ENCODE measurements at regions not wholly inside any gene's neighbourhood (a gene's known extent, or its start where the extent isn't known, plus 50 kb on each side); places are given as distances from the start of the nearest gene placed in this dataset.

DNA sequence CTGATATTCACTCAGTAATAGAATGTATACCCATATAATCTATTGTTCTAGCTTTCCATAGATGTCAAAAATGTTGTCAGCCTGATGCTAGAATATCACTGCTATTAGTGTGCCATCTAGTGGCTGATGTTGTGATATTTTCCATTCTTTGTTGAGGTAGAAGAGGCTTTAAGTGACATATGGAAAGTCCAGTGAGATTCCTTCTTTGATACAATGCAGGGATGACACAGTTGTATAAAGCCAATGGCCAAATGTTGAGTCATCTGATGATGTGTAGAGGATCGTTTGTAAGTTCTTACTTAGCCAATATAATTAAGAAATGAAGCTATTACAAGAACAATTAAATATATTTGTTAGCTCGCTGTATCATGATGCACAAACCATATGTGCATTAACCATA is 58.1 kb upstream of the PCED1B start:
- no peak overlapping the region for H3K4ac ChIP-seq (ENCODE audit: low read depth, low read length)
- H3K9me3 ChIP-seq (ENCODE audit: insufficient read depth, low read depth, low read length) = no peaks in the 10 kb centered on the region
- H3K9ac ChIP-seq (ENCODE audit: low read length) = no peak overlapping the region
- peaks cover 0 to 4% of the 10 kb centered on the region in 2 experiments for H3K4me1 ChIP-seq (ENCODE audit: control insufficient read depth in 1 of 2, insufficient read depth in 2 of 2, low read length in 2 of 2)
- peak; percentile 43 to 90 for DNase-seq
- H3K23ac ChIP-seq (ENCODE audit: low read length) = no peak overlapping the region
- H2AK5ac ChIP-seq (ENCODE audit: low read length) = no peak overlapping the region
- no peak overlapping the region for H4K8ac ChIP-seq (ENCODE audit: low read depth, low read length)
- H3K14ac ChIP-seq (ENCODE audit: low read length) = no peak overlapping the region
- no peak overlapping the region for H2BK12ac ChIP-seq (ENCODE audit: low read length)
- H3K18ac ChIP-seq (ENCODE audit: low read length) = no peak overlapping the region
- H3K27ac ChIP-seq (ENCODE audit: low read depth, low read length) = no peak overlapping the region
- no peaks in the 10 kb centered on the region for H3K36me3 ChIP-seq (ENCODE audit: control insufficient read depth in 1 of 2, insufficient read depth in 2 of 2, low read length in 2 of 2)
- H3K79me1 ChIP-seq (ENCODE audit: low read length) = no peaks in the 10 kb centered on the region
- H3K4me3 ChIP-seq (ENCODE audit: low read depth, low read length) = no peak overlapping the region
- H3K4me2 ChIP-seq (ENCODE audit: low read length) = no peak overlapping the region
- no peaks in the 10 kb centered on the region for H3K27me3 ChIP-seq (ENCODE audit: insufficient read depth, low read length)
- H3K79me2 ChIP-seq (ENCODE audit: control insufficient read depth, insufficient read depth, low read length, poor library complexity) = no peaks in the 10 kb centered on the region
- no peak overlapping the region for H2BK120ac ChIP-seq (ENCODE audit: insufficient read depth, low read length, poor library complexity)
- no peak overlapping the region for H2AFZ ChIP-seq (ENCODE audit: insufficient read depth, low read length, poor library complexity)
- H4K12ac ChIP-seq (ENCODE audit: low read depth, low read length) = no peak overlapping the region
- no peak overlapping the region for H2BK5ac ChIP-seq (ENCODE audit: low read depth, low read length, poor library complexity)
- no CpG with 5 or more reads among the region's 2 CpGs for WGBS (ENCODE audit: extremely low coverage, insufficient coverage, insufficient read length)
- no peak overlapping the region for H4K91ac ChIP-seq (ENCODE audit: low read depth, low read length)

DNA sequence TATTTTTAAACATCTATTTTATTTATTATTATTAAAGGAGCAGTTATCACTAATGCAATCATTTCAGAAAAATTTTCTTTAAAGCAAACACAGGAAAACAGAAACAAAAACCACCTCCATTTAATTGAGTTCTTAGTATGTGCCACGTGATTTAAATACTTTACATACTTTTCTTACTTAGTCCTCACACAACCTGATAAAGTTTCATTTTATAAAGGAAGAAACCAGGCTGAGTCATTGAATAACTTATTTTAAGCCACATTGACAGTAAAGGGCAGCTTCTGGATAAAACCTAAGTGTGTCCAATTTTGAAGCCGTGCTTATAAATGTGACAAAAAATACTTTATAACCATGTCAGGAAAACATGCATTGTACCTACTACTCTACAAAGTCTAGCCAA is 57.1 kb upstream of the PCED1B start:
- H2AK5ac ChIP-seq (ENCODE audit: low read length) = no peak overlapping the region
- H3K4me1 ChIP-seq (ENCODE audit: control insufficient read depth in 1 of 2, insufficient read depth in 2 of 2, low read length in 2 of 2) = peaks cover 0 to 4% of the 10 kb centered on the region in 2 experiments
- H3K4me3 ChIP-seq (ENCODE audit: low read depth, low read length) = no peak overlapping the region
- H3K4ac ChIP-seq (ENCODE audit: low read depth, low read length) = no peak overlapping the region
- no peak overlapping the region for H2BK5ac ChIP-seq (ENCODE audit: low read depth, low read length, poor library complexity)
- no peaks in the 10 kb centered on the region for H3K9me3 ChIP-seq (ENCODE audit: insufficient read depth, low read depth, low read length)
- no peak overlapping the region for H2BK120ac ChIP-seq (ENCODE audit: insufficient read depth, low read length, poor library complexity)
- H3K4me2 ChIP-seq (ENCODE audit: low read length) = no peak overlapping the region
- H3K36me3 ChIP-seq (ENCODE audit: control insufficient read depth in 1 of 2, insufficient read depth in 2 of 2, low read length in 2 of 2) = no peaks in the 10 kb centered on the region
- H4K91ac ChIP-seq (ENCODE audit: low read depth, low read length) = no peak overlapping the region
- no peak overlapping the region for H3K14ac ChIP-seq (ENCODE audit: low read length)
- H3K9ac ChIP-seq (ENCODE audit: low read length) = no peak overlapping the region
- H3K23ac ChIP-seq (ENCODE audit: low read length) = no peak overlapping the region
- no peaks in the 10 kb centered on the region for H3K79me2 ChIP-seq (ENCODE audit: control insufficient read depth, insufficient read depth, low read length, poor library complexity)
- H3K27ac ChIP-seq (ENCODE audit: low read depth, low read length) = no peak overlapping the region
- no peak overlapping the region for H3K18ac ChIP-seq (ENCODE audit: low read length)
- WGBS (ENCODE audit: extremely low coverage, insufficient coverage, insufficient read length) = no CpG with 5 or more reads among the region's 2 CpGs
- no peak overlapping the region for H2BK12ac ChIP-seq (ENCODE audit: low read length)
- no peak overlapping the region for H2AFZ ChIP-seq (ENCODE audit: insufficient read depth, low read length, poor library complexity)
- peak in 1 of 2 donors; percentile 23 for DNase-seq
- H3K79me1 ChIP-seq (ENCODE audit: low read length) = no peaks in the 10 kb centered on the region
- no peak overlapping the region for H4K12ac ChIP-seq (ENCODE audit: low read depth, low read length)
- H3K27me3 ChIP-seq (ENCODE audit: insufficient read depth, low read length) = no peaks in the 10 kb centered on the region
- H4K8ac ChIP-seq (ENCODE audit: low read depth, low read length) = no peak overlapping the region

DNA sequence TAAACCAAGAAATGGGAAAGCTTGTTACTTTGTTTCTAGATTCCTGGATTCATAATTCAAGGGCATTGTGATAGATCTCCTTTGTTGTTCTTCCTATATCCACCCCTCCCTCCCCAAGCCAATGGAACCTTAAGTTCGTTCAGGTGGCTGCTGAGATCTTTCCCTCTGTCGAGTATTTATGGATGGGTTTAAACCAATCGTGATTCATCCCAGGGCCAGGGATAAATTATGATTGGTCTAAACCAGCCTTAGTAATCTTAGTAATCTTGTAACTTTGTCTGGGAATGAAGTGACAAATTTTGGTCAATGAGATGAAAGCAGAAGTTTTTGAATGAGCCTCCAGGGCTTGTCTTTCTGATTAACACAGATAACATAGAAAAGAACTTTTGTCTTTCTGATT is 56.1 kb upstream of the PCED1B start:
- H3K9ac ChIP-seq (ENCODE audit: low read length) = no peak overlapping the region
- no peak overlapping the region for H3K14ac ChIP-seq (ENCODE audit: low read length)
- H2BK12ac ChIP-seq (ENCODE audit: low read length) = no peak overlapping the region
- no peak overlapping the region for H3K4me2 ChIP-seq (ENCODE audit: low read length)
- WGBS (ENCODE audit: extremely low coverage, insufficient coverage, insufficient read length) = no CpG with 5 or more reads among the region's 3 CpGs
- no peak for DNase-seq
- H2AFZ ChIP-seq (ENCODE audit: insufficient read depth, low read length, poor library complexity) = no peak overlapping the region
- no peaks in the 10 kb centered on the region for H3K79me1 ChIP-seq (ENCODE audit: low read length)
- no peak overlapping the region for H2BK120ac ChIP-seq (ENCODE audit: insufficient read depth, low read length, poor library complexity)
- H3K18ac ChIP-seq (ENCODE audit: low read length) = no peak overlapping the region
- peaks cover 0 to 4% of the 10 kb centered on the region in 2 experiments for H3K4me1 ChIP-seq (ENCODE audit: control insufficient read depth in 1 of 2, insufficient read depth in 2 of 2, low read length in 2 of 2)
- no peak overlapping the region for H4K8ac ChIP-seq (ENCODE audit: low read depth, low read length)
- H2BK5ac ChIP-seq (ENCODE audit: low read depth, low read length, poor library complexity) = no peak overlapping the region
- H2AK5ac ChIP-seq (ENCODE audit: low read length) = no peak overlapping the region
- H3K9me3 ChIP-seq (ENCODE audit: insufficient read depth, low read depth, low read length) = no peaks in the 10 kb centered on the region
- H3K4ac ChIP-seq (ENCODE audit: low read depth, low read length) = no peak overlapping the region
- H3K27ac ChIP-seq (ENCODE audit: low read depth, low read length) = no peak overlapping the region
- no peak overlapping the region for H4K12ac ChIP-seq (ENCODE audit: low read depth, low read length)
- no peak overlapping the region for H3K4me3 ChIP-seq (ENCODE audit: low read depth, low read length)
- H3K36me3 ChIP-seq (ENCODE audit: control insufficient read depth in 1 of 2, insufficient read depth in 2 of 2, low read length in 2 of 2) = no peaks in the 10 kb centered on the region
- H3K27me3 ChIP-seq (ENCODE audit: insufficient read depth, low read length) = no peaks in the 10 kb centered on the region
- H3K23ac ChIP-seq (ENCODE audit: low read length) = no peak overlapping the region
- no peak overlapping the region for H4K91ac ChIP-seq (ENCODE audit: low read depth, low read length)
- no peaks in the 10 kb centered on the region for H3K79me2 ChIP-seq (ENCODE audit: control insufficient read depth, insufficient read depth, low read length, poor library complexity)

DNA sequence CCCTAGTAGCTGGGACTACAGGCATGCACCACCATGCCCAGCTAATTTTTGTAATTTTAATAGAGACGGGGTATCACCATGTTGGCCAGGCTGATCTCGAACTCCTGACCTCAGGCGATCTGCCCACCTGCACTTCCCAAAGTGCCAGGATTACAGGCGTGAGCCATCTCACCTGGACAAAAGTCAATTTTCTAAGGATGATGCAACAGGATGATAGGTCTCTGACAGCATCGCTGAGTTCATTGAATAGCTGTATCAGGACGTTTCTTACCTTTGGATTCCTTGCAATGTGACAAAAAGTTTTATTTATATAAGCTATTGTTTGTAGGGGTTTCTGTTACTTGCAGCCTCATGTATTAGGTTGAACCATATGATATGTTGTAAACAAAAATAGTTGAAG is 55.5 kb upstream of the PCED1B start:
- Histone ChIP-seq H3K23ac (ENCODE audit: low read length) (no peak overlapping the region), H4K12ac (ENCODE audit: low read depth, low read length) (no peak overlapping the region), H2AFZ (ENCODE audit: insufficient read depth, low read length, poor library complexity) (no peak overlapping the region), H3K27me3 (ENCODE audit: insufficient read depth, low read length) (no peaks in the 10 kb centered on the region), H3K18ac (ENCODE audit: low read length) (no peak overlapping the region), H2BK12ac (ENCODE audit: low read length) (no peak overlapping the region), H3K79me1 (ENCODE audit: low read length) (no peaks in the 10 kb centered on the region), H3K4me3 (ENCODE audit: low read depth, low read length) (no peak overlapping the region), H4K91ac (ENCODE audit: low read depth, low read length) (no peak overlapping the region), H3K9ac (ENCODE audit: low read length) (no peak overlapping the region), H2BK5ac (ENCODE audit: low read depth, low read length, poor library complexity) (no peak overlapping the region), H3K14ac (ENCODE audit: low read length) (no peak overlapping the region), H3K4me1 (ENCODE audit: control insufficient read depth in 1 of 2, insufficient read depth in 2 of 2, low read length in 2 of 2) (peaks cover 0 to 4% of the 10 kb centered on the region in 2 experiments), H3K27ac (ENCODE audit: low read depth, low read length) (no peak overlapping the region), H3K4ac (ENCODE audit: low read depth, low read length) (no peak overlapping the region), H2BK120ac (ENCODE audit: insufficient read depth, low read length, poor library complexity) (no peak overlapping the region), H3K4me2 (ENCODE audit: low read length) (no peak overlapping the region), H3K9me3 (ENCODE audit: insufficient read depth, low read depth, low read length) (no peaks in the 10 kb centered on the region), H3K36me3 (ENCODE audit: control insufficient read depth in 1 of 2, insufficient read depth in 2 of 2, low read length in 2 of 2) (no peaks in the 10 kb centered on the region), H3K79me2 (ENCODE audit: control insufficient read depth, insufficient read depth, low read length, poor library complexity) (no peaks in the 10 kb centered on the region), H4K8ac (ENCODE audit: low read depth, low read length) (no peak overlapping the region), H2AK5ac (ENCODE audit: low read length) (no peak overlapping the region)
- no CpG with 5 or more reads among the region's 6 CpGs for WGBS (ENCODE audit: extremely low coverage, insufficient coverage, insufficient read length)
- no peak for DNase-seq
